Epithelial cell of esophagus (primary cell): ENCODE measurements at regions not wholly inside any gene's neighbourhood (a gene's known extent, or its start where the extent isn't known, plus 50 kb on each side); places are given as distances from the start of the nearest gene placed in this dataset.

ENCODE experiments used
- DNase-seq: peaks from one replicate; pipeline ENCODE4 v3.0.0; 2010; ENCODE audit warnings: low read depth
- H3K4me3 ChIP-seq: 2 replicates; pipeline ENCODE4 v1.5.1; 2011; ENCODE audit warnings: mild to moderate bottlenecking, low read length, control low read depth
- TF ChIP-seq, protein P1 (sequence below): IDR thresholded peaks from 2 replicates; pipeline ENCODE4 v1.5.1; 2011; ENCODE audit warnings: low read depth, mild to moderate bottlenecking, low read length, control low read depth, inconsistent platforms; ENCODE audit not compliant: insufficient read depth; ENCODE audit errors: missing control alignments

DNA sequence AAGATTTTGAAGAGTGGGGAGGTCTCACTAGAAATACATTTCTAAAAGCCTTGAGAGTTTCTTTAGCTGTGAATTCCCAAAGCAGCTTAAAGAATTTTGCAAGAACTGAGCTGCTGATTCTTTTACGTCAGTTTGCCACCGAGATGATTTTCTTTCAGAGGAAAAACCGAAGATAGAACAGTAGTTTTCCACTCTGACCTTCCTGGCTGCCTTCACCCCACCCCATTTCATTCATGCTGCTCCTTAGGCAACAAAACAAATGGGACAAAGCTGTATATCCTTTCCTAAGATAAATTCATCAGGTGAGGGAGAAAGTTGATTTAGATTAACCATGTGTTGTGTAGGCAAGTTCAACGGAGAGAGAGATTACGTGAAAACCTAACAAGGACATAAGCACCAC is 947.0 kb downstream of the GALC start:
- TF ChIP-seq, protein P1, sequence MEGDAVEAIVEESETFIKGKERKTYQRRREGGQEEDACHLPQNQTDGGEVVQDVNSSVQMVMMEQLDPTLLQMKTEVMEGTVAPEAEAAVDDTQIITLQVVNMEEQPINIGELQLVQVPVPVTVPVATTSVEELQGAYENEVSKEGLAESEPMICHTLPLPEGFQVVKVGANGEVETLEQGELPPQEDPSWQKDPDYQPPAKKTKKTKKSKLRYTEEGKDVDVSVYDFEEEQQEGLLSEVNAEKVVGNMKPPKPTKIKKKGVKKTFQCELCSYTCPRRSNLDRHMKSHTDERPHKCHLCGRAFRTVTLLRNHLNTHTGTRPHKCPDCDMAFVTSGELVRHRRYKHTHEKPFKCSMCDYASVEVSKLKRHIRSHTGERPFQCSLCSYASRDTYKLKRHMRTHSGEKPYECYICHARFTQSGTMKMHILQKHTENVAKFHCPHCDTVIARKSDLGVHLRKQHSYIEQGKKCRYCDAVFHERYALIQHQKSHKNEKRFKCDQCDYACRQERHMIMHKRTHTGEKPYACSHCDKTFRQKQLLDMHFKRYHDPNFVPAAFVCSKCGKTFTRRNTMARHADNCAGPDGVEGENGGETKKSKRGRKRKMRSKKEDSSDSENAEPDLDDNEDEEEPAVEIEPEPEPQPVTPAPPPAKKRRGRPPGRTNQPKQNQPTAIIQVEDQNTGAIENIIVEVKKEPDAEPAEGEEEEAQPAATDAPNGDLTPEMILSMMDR, result no peak
- H3K4me3 ChIP-seq, result no peak overlapping the region
- DNase-seq, result no peak

DNA sequence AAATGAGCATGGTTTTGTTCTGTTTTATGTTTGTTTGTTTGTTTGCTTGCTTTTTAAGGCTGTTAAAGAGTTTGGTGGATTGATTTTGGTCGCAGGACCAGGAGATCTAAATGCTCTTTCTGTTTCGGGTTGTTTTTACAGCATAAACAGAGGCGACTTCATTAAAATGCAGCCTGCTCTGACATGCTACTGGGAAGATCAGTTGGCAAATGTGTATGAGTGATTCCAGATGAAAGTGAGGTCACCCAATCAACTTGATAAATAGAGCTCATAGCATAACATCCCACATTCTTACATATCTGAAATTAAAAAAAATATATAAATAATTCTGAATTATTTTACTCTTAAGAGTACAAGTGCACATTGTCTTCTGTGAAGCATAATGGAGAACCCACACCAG is 947.7 kb downstream of the GALC start:
- DNase-seq, result no peak
- TF ChIP-seq, protein P1, result no peak
- H3K4me3 ChIP-seq, result no peak overlapping the region

DNA sequence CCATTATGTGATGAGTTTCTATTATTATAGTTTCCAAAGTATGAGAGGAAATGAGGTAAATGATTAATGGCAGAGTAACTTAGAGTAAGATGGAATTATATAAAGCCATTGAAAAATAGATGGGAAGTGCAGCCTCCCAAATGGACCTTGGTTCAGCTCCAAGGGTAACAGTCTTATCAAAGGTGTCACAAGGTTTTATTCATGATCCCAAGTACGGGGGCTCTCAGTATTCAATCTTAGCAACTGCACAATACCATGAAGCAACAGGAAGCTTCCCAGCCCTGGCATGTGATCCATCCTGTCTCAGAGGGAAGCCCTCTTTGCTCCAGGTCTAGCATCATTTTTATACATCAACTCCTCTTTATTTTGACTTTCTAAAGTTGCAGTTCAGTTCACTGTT is 948.2 kb downstream of the GALC start:
- TF ChIP-seq, protein P1, result no peak
- no peak for DNase-seq
- no peak overlapping the region for H3K4me3 ChIP-seq

DNA sequence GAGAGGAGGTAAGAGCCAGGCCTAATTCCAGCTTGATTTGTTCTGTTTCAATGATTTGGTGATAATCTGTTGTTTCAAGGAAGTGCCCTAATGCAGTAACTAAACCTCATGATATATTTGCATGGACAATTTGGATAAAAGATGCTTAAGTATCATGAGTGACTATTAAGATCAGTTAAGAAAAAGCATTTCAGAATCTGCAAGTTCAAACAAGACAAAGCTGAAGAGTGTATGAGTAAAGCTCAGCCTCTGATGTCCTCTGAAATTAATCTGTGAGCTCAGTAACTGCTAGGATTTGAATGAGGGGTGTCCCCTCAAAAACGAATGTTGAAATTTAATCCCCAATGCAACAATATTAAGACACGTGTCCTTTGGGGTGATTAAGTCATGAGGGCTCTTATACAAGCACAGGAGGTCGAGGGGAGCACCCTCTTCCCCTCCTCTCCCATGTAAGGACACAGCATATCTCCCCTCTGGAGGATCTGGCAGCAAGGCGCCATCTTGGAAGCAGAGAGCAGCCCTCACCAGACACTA is 949.2 kb downstream of the GALC start:
- no peak overlapping the region for H3K4me3 ChIP-seq
- TF ChIP-seq, protein P1, result no peak
- DNase-seq, result peak; percentile 33

DNA sequence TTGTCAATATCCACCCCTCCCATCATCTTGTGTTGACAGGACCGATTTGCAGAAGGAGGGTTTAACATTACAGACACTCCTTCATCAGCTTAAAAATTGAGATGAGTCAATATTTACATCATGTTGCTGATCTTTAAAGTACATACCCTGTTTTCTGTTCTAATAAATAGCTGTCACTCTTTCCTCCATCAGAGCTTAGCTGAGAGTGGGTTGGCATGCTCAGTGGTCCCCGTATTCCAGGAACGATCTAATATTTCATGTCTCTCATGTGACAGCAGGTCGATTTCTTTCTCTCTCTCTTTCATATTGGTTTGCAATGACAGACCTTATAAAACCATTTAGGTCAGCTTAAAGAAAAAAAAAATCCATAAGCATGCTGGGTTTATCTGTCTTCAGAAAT is 950.6 kb downstream of the GALC start:
- DNase-seq, result peak; percentile 13
- TF ChIP-seq, protein P1, result no peak
- H3K4me3 ChIP-seq, result no peak overlapping the region

DNA sequence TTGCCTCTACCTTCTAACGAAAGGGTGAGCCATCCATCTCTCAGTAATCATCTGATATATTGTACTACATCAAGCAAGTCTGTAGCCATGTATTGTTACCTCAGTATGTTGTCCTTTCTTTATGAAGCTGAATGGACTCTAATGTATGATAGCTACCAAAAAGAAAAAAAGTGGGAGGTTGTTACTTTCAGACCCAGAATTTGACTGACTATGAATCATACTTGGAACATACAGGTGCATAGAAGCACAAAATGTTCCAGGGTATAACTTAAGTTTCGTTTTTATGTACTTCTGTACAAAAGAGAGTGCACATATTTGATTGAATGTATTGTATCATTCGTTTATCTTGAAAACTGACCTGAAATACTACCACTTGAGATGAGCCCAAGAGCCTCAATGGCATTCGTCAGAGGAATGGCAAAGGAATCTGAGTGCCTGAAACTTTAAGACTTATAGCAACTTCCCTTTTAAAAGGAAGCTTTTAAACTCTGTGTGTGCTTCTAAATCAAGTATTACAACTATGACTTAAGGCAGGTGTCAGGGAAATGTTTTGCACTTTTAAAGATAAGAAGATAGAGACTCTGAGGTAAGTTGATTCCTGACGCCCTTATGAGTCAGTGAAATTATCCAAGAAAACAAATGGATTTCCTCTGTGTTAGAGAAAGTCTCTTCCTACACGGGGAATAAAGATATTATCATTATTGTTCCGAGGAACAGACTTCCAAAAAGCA is 951.5 kb downstream of the GALC start:
- no peak overlapping the region for H3K4me3 ChIP-seq
- TF ChIP-seq, protein P1, result no peak
- DNase-seq, result peak; percentile 34

DNA sequence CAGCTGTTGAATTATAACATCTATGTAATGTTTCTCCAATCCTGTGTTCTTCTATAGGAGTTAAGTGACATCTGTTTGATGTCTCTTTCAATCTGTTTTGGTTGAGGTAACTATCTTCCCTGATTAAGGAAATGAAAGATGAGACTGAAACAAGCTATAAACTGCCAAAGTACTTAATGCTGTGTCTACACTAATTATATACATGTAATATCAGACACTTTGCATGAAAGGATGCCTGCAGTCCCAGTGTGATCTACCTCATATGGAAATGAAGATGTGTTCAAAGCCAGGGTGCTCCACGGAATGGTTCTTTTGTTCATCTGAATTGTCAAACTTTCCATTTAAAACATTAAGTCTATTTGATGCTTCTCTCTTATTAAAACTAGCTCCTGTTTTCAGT is 958.3 kb downstream of the GALC start:
- H3K4me3 ChIP-seq, result no peak overlapping the region
- no peak for DNase-seq
- TF ChIP-seq, protein P1, result no peak
